Ishikawa (cell line): ENCODE measurements at regions not wholly inside any gene's neighbourhood (a gene's known extent, or its start where the extent isn't known, plus 50 kb on each side); places are given as distances from the start of the nearest gene placed in this dataset.

Experiments
- CEBPB ChIP-seq: IDR thresholded peaks from 2 replicates; pipeline ENCODE4 v1.6.1; 2012
- CREB1 ChIP-seq: IDR thresholded peaks from 2 replicates; pipeline ENCODE4 v1.6.1; 2012; ENCODE audit warnings: low read depth
- EGR1 ChIP-seq: IDR thresholded peaks from 2 replicates; pipeline ENCODE4 v1.6.1; 2012
- EP300 ChIP-seq: IDR thresholded peaks from 2 replicates; pipeline ENCODE4 v1.6.1; 2012; ENCODE audit warnings: borderline replicate concordance
- FOXM1 ChIP-seq: IDR thresholded peaks from 2 replicates; pipeline ENCODE4 v1.6.1; 2012; ENCODE audit warnings: low read depth, borderline replicate concordance
- NFIC ChIP-seq: IDR thresholded peaks from 2 replicates; pipeline ENCODE4 v1.6.1; 2012
- RAD21 ChIP-seq: IDR thresholded peaks from 2 replicates; pipeline ENCODE4 v1.6.1; 2012; ENCODE audit warnings: low read depth
- TAF1 ChIP-seq: IDR thresholded peaks from 2 replicates; pipeline ENCODE4 v1.6.1; 2012; ENCODE audit warnings: low read depth, mild to moderate bottlenecking
- TCF12 ChIP-seq: IDR thresholded peaks from 2 replicates; pipeline ENCODE4 v1.6.1; 2012; ENCODE audit warnings: low read depth
- TEAD4 ChIP-seq: IDR thresholded peaks from 2 replicates; pipeline ENCODE4 v1.6.1; 2012
- YY1 ChIP-seq: IDR thresholded peaks from 2 replicates; pipeline ENCODE4 v1.6.1; 2012; ENCODE audit warnings: low read depth
- TF ChIP-seq, protein P1 (sequence below): IDR thresholded peaks from 2 replicates; pipeline ENCODE4 v1.6.1; 2012
- TF ChIP-seq, protein P2 (sequence below): IDR thresholded peaks from 2 replicates; pipeline ENCODE4 v1.6.1; 2012
- TF ChIP-seq, protein P3 (sequence below): IDR thresholded peaks from 2 replicates; pipeline ENCODE4 v1.6.1; 2012; ENCODE audit warnings: low read depth, mild to moderate bottlenecking

DNA sequence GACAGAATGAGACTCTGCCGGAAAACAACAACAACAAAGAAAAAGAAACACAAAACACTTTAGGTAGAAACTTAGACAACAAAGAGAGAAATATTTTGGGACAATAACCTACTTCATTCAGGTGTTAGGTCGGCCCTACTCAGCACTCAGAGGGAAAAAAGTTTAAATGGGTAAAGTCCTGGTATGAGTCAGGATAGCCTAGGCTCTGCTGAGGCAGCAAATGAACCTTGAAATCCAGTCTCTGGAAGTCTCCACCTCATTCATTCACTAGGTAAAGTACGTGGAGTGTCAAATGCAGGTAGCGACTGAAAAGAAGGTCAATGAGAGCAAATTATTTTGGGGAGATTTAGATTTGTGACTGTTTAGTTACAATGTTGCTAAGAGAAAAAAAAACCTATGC lies 127.4 kb downstream of the FHDC1 start:
- TF ChIP-seq, protein P1, sequence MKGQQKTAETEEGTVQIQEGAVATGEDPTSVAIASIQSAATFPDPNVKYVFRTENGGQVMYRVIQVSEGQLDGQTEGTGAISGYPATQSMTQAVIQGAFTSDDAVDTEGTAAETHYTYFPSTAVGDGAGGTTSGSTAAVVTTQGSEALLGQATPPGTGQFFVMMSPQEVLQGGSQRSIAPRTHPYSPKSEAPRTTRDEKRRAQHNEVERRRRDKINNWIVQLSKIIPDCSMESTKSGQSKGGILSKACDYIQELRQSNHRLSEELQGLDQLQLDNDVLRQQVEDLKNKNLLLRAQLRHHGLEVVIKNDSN = no peak
- TF ChIP-seq TEAD4 (no peak), EP300 (no peak), NFIC (no peak), TAF1 (no peak), TCF12 (no peak), RAD21 (no peak), CEBPB (no peak), YY1 (no peak), CREB1 (no peak), EGR1 (no peak), FOXM1 (no peak)
- TF ChIP-seq, protein P2, sequence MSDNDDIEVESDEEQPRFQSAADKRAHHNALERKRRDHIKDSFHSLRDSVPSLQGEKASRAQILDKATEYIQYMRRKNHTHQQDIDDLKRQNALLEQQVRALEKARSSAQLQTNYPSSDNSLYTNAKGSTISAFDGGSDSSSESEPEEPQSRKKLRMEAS = no peak
- TF ChIP-seq, protein P3, sequence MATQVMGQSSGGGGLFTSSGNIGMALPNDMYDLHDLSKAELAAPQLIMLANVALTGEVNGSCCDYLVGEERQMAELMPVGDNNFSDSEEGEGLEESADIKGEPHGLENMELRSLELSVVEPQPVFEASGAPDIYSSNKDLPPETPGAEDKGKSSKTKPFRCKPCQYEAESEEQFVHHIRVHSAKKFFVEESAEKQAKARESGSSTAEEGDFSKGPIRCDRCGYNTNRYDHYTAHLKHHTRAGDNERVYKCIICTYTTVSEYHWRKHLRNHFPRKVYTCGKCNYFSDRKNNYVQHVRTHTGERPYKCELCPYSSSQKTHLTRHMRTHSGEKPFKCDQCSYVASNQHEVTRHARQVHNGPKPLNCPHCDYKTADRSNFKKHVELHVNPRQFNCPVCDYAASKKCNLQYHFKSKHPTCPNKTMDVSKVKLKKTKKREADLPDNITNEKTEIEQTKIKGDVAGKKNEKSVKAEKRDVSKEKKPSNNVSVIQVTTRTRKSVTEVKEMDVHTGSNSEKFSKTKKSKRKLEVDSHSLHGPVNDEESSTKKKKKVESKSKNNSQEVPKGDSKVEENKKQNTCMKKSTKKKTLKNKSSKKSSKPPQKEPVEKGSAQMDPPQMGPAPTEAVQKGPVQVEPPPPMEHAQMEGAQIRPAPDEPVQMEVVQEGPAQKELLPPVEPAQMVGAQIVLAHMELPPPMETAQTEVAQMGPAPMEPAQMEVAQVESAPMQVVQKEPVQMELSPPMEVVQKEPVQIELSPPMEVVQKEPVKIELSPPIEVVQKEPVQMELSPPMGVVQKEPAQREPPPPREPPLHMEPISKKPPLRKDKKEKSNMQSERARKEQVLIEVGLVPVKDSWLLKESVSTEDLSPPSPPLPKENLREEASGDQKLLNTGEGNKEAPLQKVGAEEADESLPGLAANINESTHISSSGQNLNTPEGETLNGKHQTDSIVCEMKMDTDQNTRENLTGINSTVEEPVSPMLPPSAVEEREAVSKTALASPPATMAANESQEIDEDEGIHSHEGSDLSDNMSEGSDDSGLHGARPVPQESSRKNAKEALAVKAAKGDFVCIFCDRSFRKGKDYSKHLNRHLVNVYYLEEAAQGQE = no peak
